ENCODE measurements at regions not wholly inside any gene's neighbourhood (a gene's known extent, or its start where the extent isn't known, plus 50 kb on each side); places are given as distances from the start of the nearest gene placed in this dataset.

DNA sequence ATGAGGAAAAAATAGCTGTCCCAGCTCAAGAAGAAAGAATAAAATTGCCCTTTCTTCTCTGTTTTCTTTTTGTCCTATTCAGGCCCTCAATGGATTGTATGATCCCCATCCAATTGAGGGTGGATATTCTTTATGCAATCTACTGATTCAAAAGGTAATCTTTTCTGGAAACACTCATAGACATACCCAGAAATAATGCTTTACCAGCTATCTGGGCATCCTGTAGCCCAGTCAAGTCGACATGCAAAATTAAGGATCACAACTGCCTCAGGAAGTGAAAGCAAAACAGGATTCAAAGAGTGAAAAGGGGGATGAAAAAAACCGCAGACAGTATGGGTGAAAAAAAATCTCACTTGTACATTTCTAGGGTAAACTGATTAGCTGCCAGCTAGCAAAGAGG is 410.1 kb downstream of the TBC1D32 start:
- no peak for DNase-seq (ENCODE audit: low read depth)

DNA sequence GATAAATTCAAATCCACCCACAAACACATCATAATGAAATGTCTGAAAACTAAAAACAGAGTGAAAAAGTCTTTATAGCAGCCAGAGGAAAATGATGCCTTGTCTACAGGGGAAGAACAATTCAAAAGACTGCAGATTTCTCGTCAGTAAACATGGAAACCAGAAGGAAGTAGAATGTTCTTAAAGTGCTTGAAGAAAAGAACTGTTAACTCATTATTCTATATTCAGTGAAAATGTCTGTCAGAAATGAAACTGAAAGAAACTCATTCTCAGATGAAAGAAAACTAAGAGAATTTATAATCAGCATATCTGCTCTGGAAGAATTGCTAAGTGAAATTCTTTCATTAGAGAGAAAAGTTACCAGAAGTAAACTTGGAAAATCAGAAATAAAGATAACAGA is 416.1 kb downstream of the TBC1D32 start:
- DNase-seq (ENCODE audit: low read depth) = no peak

DNA sequence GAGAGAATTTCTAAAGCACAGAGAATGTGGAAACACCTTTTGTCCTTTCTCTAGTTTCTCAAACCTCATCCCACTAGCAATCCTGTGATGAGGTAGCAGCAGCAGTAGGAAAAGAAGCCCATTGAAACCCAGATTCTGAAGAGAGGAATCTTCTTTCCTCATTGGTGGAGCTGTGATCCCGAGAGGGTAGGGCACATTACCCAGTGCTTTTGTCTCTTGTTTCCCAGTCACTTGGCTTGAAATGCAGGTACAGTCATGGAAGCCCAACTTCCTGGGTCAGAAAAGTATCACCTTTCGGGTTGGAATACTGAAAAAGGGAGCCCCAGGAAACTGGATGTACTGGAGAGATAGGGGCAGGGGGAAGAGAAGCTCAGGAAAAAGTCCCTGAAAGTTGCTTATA is 417.4 kb downstream of the TBC1D32 start:
- no peak for DNase-seq (ENCODE audit: low read depth)

DNA sequence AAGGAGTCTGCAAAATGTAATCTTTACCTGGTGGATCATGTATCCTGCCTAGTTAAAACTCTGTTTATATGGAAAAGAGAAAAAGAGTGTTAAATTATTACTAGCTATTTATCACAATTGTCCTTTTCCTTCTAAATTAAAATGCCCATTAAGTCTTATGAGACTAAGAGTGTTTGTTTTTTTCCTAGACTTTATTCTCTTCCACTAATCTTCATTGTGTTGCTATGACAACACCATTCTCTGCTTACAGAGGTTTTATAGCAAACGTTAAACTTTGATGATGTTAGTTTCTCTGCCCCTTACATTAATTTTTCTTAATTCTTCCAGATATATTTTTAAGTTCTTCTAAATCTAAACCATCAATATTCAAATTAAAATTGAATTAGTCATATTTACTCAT is 420.8 kb downstream of the TBC1D32 start:
- DNase-seq (ENCODE audit: low read depth) = no peak

DNA sequence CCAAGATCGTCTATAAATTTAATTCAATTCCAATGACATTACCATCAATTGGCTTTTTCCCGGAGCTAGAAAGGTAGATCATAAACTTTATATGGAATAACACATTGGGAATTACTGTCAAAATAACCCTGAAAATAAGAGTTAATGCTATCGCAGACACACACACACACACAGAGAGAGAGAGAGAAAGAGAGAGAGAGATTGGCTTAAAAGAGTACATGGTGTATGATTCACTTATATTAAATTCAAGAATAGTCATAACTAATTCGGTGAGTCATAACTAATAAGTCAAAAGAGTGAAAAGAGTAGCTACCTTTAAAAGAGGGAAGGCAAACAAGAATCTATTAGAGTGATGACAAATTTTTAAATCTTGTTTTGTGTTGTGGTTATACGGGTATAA is 425.5 kb downstream of the TBC1D32 start:
- DNase-seq (ENCODE audit: low read depth) = no peak

DNA sequence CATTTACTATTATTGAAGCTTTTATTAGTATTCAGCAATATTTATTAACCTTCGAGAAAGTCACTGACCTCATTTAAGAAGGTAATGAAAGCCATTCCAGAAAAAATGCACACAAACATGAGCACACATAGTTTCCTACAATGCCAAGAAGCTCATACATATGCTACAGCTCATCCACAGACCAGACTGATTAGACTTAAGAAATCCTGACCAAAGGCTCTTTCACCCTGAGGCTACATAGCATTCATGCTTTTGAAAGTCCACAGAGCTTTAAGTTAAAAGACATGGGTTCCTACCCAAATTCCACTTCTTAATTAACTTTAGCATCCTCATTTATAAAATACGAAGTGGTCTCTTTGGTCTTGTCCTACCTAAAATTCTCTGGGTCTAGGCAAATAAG is 430.4 kb downstream of the TBC1D32 start:
- DNase-seq (ENCODE audit: low read depth) = no peak

DNA sequence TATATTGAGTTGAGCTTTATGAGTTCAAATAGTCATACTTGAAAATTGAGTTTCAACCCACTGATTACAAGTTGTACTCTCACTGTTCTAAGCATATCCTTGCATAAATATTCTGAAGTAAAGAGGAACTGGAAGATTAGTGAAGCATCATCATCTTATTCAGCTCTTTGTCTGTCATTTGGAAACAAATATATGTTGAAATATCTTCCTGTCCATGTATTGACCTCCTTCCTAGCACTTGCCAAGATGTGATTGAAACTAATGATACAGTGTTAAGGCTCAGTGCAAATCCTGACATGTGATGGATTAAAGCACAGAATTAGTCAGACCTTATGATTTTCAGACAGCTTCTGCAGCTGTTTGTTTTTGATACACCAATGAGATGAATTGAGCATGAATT is 434.3 kb downstream of the TBC1D32 start:
- no peak for DNase-seq (ENCODE audit: low read depth)

DNA sequence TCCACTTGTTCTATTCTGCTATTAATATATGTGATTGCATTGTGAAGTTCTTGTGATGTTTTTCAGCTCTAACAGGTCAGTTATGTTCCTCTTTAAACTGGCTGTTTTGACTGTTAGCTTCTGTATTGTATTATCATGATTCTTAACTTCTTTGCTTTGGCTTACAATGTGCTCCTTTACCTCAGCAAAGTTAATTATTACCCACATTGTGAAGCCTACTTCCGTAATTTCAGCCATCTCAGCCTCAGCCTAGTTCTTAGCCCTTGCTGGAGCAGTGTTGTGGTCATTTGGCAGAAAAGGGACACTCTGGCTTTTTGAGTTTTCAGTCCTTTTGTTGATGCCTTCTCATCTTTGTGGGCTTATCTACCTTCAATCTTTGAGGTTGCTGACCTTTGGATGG is 440.2 kb downstream of the TBC1D32 start:
- DNase-seq (ENCODE audit: low read depth) = no peak

DNA sequence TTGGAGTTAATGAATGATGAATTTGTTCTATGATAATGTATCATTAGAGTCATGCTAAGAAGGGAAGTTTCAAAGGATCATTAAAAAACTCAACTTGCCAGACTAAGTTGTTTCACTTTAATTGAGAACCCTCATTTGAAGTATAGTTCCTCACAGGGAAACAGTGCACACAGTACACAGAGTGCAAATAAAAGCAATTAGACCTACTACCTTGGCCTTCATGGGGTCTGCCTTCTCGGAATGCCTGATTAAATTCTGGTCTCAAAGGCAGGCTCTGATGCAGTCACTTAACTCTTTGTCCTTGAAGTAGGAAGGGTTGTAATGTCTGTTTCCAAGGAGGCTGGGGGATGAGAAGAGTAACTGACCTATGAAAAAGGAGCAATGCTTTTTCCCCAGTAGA is 457.3 kb downstream of the TBC1D32 start:
- no peak for DNase-seq (ENCODE audit: low read depth)

DNA sequence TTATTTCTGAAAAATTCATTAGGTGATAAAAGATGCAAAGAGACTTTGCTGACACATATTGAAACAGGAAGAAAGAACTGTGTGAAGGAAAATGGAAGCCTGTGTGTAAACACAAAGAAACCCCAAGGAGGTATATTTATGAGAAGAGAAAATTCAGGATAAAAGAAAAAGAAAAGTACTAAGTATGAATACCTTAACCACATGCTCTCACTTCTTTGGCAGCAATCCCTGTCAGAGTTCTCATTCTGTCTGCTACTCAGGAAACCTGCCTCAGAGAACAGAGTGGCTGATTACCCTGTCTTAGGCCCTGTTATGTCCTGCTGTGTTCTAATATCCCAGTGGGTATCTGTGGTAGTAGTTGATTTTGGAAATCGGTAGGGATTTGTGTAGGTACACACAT is 457.9 kb downstream of the TBC1D32 start:
- DNase-seq (ENCODE audit: low read depth) = no peak

DNA sequence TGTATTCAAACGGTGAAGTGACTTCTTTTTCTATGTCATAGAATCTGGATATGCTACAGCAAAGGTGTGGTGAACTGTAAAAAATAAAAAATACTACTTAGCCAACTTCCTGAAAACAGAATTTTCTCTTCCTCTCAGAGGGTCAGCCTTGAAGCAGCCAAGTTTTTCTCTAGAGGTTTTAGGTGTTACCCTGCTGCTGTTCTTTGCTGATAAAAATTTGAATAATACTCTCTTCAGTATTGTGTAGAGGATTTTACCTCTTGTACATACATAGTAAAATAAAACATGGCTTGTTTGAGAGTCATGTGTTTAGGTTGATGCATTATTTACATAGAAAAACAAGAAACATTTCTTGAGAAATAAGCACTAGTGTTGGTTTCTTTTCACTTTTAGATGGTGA is 458.4 kb downstream of the TBC1D32 start:
- no peak for DNase-seq (ENCODE audit: low read depth)

DNA sequence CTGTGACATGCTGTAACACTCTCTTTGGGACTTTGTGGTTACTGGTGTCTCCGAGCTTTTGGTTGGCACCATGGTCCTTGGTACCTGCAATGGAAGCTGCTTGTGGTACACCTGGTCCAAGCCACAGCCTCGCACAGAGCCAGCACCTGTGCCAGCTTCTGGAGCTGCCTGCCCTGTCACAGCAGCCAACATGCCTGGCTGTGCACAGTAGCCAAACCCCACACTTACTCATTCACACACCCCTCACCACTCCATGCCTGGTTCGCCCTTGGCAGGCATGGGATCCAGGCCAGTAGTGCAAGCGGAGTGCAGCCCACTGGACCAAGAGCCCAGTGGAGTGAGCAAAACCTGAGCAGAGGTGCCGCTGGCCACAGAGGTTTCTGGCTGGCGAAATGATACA is 459.9 kb downstream of the TBC1D32 start:
- no peak for DNase-seq (ENCODE audit: low read depth)

DNA sequence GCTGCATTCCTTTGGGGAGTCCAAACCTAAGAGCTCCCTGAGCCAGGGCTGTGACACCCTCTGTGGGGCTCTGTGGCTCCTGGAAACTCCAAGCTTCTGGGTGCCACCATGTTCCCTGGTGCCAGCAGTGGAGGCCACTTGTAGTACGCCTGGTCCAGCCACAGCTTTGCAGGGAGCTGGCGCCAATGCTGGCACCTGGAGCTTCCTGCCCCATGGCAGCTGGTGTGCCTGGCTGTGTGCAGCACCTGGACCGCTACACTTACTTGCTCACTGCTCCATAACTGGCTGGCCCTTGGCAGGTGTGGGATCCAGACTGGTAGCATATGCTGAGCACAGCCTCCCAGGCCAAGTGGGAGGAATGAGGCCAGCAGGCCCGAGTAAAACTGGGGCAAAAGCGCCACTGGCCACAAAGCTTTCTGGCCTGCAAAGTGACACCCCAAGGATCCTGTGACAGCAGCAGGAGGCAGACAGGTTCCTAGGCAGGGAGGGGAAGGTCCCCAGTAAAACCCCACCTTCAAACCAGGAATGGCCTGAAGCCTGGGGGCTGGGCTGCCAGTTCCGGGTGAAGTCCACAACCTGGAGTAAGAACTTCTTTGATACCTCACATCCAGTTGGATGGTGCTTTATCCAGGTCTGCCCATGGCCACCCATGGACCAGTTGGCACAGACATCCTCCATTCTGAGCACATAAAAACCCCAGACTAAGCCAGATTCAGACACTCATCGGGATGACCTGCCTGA is 461.0 kb downstream of the TBC1D32 start:
- no peak for DNase-seq (ENCODE audit: low read depth)

DNA sequence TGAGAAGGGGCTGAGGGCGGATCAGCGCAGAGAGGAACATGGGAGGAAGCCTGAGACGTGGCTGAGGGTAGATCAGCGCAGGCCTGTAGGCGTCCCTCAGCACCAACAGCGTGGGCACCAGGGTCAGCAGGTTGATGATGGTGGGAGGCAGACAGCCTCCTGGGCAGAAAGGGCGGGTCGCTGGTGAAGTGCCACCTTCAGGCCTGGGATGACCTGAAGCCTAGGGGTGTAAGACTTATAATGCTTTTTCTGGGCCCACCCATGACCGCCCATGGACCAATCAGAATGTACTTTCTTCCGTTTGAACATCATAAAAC is 462.1 kb downstream of the TBC1D32 start:
- DNase-seq (ENCODE audit: low read depth) = no peak

DNA sequence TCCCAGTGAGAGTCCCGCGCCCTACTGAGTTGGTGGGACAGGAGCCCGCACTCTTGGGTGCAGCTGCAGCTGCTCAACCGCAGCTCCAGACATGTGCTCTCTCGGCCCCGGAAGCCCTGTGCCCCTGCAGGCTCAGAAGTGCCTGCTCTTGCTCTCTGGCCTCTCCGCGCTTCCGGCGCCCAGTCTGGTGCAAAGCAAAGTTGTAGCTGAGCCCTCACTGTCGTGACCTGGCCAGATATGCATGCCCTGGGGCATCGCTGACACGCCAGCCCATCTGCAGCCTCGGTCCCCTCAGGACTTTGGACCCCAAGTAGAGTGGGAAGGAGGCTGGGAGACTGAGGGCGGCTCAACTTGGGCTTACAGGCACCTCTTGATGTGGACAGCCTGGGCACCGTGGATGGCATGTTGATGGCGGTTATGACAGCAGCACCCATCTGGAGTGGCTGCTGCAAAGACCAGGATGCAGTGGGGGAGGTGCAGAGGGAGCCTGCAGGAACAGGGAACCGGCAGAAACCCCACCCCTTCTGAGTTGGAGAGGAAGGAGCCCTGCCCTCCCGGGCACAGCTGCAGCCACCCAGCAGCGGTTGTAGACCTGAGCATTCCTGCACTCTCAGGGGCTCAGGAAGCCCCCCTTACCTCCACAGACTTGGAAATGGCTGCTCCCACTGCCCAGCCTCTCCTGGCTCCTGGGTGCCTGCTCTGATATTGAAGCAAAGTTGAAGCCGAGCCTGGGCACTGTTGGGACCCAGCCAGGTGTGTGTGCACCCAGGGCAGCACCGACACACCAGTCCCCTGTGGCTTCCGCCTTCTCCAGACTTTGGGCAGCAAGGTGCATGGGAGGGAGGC is 462.6 kb downstream of the TBC1D32 start:
- no peak for DNase-seq (ENCODE audit: low read depth)

DNA sequence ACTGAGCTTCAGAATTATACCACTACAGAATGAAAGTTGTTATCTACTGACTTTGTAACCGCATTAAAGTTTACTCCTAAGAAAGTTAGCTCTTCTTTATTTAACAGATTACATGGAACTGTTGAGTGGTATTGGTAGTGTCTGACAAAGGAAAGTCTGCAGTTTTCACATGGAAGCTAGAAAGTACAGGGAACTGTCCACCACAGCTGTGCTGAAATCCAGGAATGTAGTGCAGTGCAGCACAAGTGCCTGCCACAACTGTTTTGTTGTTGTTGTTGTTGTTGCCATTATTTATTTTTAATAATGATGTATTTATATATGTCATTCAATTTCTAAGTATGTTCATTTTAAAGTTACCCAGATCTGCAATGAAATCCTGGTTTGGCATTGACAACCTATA is 464.9 kb downstream of the TBC1D32 start:
- no peak for DNase-seq (ENCODE audit: low read depth)

DNA sequence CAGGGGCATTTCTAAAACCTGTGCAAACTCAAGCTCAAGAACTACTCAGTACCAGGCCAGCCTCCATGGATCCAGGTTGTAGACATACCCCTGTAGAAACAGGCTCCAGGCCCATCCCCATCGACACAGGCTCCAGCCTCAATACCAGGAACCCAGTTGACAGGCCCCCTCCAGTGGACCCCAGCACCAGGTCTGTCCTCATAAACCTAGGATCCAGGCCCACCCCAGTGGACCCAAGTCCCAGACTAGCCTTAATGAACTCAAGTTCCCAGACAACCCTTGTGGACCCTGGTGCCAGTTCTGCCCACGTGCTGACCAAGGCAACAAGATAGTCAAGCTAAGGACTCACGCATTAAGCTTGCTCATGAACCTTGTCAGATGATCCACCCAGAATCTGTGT is 476.9 kb downstream of the TBC1D32 start:
- no peak for DNase-seq (ENCODE audit: low read depth)

DNA sequence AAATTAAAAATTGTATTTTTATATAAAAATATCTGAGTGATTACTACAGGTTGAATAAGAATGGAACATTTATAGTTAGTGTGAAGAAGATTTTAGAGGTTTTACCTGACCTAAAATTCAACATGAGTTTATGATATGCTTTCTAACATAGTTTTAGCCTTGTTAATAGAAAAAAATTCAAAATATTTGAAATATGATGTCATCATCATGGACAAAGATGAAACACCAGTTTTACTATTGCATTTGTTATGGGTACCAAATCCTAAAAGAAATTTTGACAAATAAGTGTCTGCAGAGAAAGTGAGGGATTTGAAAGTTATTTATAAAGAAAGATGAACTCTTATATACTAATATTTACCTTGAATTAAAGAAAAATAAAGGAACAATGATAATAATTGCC is 479.7 kb downstream of the TBC1D32 start:
- no peak for DNase-seq (ENCODE audit: low read depth)

DNA sequence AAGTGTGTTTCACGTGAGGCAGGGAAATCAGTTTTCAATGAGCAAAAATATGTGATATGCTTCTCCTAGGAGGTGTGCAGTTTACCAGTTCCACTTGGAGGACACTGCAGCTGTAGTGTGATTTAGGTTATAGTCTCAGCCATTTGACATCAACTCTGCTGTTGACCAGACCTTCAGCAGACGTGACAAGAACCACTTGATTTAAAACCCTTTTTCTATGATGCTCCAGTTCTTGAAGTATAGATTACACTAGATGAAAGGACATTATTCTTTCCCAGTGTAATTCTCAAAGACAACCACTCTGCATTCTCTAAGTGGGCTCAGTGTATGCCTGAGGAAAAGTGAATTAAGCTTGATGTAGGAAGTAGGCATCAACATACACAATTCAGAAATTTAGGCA is 480.8 kb downstream of the TBC1D32 start:
- DNase-seq (ENCODE audit: low read depth) = no peak

DNA sequence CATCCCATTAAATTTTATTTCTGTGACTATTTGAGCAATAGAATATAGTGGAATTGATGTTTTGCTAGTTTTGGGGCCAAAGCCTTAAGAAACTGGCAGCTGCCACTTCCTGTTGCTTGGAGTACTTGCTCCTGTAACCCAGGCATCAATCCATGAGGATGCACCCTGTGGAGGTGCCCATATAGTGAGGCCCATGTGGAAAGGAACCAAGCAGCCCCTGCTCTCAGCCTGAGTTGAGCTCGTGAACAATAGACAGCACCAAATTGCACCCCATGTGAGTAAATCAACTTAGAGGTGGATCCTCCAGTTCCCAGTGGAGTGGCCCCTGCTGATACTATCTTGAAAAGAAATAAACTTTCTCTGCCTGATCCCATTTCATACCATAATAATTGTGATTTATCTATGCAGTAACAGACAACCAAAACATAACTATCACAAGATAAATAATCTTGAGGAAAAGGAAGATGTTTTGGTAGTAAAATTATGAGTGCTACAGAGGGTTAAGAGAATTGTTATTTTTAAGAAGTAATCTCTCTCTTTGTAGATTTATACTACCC is 481.9 kb downstream of the TBC1D32 start:
- DNase-seq (ENCODE audit: low read depth) = no peak

DNA sequence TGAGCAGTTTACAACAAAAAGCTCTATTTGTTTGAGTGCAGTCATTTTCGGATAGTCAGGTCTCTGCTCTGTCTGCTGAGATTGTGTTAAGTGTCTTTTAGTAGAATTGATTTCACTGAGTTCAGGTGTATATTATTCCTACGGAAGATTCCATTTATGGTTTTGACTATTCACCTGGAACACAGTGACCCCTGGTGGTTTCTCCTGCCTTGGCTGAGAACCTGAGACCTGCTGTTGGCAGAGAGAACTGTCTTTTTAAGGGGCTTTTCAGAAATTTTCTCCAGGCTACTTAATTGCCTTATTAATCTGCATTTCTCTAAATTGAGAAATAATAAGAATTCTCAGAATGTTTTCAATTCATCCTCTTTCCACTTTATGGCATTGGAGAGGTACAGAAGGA is 508.0 kb downstream of the TBC1D32 start:
- no peak for DNase-seq (ENCODE audit: low read depth)

DNA sequence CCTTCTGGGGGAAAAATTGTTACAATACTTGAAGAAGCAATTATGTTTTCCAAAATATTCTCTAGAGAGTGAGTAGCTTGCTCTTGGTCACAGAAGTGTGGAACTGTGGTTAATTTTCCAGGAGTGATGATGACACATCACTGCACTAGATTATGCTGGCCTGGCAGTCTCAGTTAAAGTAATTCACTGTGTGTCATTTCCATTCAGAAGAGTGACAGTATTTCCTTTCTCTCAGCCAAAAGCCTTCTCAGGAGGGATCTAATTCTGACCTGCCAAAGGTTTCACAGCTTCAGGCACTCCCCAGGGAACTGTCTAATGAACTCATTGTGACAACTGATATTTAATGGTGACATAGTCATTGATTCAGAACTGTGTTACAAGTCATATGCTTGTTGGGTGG is 517.5 kb downstream of the TBC1D32 start:
- DNase-seq (ENCODE audit: low read depth) = no peak

DNA sequence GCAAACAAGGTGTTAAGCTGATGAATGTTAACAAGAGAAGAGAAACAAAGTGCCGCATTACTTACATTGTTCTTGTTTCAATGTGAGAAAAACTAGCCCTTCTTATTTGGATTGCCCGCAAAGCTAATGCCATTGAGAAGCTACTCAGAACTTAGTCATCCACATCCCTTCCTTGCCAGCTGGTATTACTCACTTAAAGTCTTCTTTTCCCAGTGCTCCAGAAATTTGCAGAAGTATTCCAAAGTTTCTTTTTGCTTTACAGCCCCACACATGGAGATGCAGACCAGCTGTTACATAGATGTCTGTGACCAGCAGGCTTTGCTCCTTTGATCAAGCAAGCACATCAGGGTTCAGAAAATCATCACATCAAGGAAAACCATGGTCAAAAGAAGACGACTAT is 529.0 kb downstream of the TBC1D32 start:
- no peak for DNase-seq (ENCODE audit: low read depth)

DNA sequence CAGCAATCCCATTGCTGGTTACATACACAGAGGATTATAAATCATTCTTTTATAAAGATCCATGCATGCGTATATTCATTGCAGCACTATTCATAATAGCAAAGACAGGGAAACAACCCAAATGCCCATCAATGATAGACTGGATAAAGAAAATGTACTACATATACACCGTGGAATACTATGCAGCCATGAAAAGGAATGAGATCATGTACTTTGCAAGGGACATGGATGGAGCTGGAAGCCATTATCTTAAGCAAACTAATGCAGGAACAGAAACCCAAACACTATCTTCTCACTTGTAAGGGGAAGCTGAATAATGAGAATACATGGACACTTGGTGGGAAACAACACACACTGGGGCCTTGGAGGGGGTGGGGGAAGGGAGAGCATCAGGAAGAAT is 529.7 kb downstream of the TBC1D32 start:
- no peak for DNase-seq (ENCODE audit: low read depth)

All from HS-27A (cell line).